GM12865 (cell line): ENCODE measurements at regions not wholly inside any gene's neighbourhood (a gene's known extent, or its start where the extent isn't known, plus 50 kb on each side); places are given as distances from the start of the nearest gene placed in this dataset.

Experiments
- DNase-seq: peaks from one replicate; pipeline ENCODE4 v3.0.0; 2010; ENCODE audit warnings: low read depth
- H3K4me3 ChIP-seq: 2 replicates; pipeline ENCODE4 v1.5.1; 2011; ENCODE audit warnings: mild to moderate bottlenecking, low read depth, low read length, control low read depth
- CTCF ChIP-seq: IDR thresholded peaks from 2 replicates; pipeline ENCODE4 v1.5.1; 2011; ENCODE audit warnings: low read length, control low read depth, low read depth, inconsistent platforms; ENCODE audit not compliant: insufficient read depth; ENCODE audit errors: missing control alignments

GRCh38 chr20:39124064-39124463 lies 161.9 kb downstream of the DHX35 start:
- H3K4me3 ChIP-seq = no peak overlapping the region
- no peak for TF ChIP-seq CTCF
- DNase-seq = no peak

GRCh38 chr20:39123185-39123557 lies 161.0 kb downstream of the DHX35 start:
- no peak for DNase-seq
- no peak for TF ChIP-seq CTCF
- H3K4me3 ChIP-seq = no peak overlapping the region

- TF ChIP-seq CTCF = no peak
- no peak overlapping the region for H3K4me3 ChIP-seq
- no peak for DNase-seq
Observed at GRCh38 chr20:39117491-39117890, 155.3 kb downstream of the DHX35 start.

GRCh38 chr20:39116020-39116419 lies 153.9 kb downstream of the DHX35 start:
- no peak overlapping the region for H3K4me3 ChIP-seq
- DNase-seq = no peak
- no peak for TF ChIP-seq CTCF

GRCh38 chr20:39112178-39112743 lies 150.1 kb downstream of the DHX35 start:
- peak; percentile 59 for DNase-seq
- no peak overlapping the region for H3K4me3 ChIP-seq
- peak; percentile 62 for TF ChIP-seq CTCF

GRCh38 chr20:39111359-39112177 lies 149.4 kb downstream of the DHX35 start:
- H3K4me3 ChIP-seq = no peak overlapping the region
- no peak for TF ChIP-seq CTCF
- no peak for DNase-seq

- DNase-seq = peak; percentile 32
- TF ChIP-seq CTCF = no peak
- no peak overlapping the region for H3K4me3 ChIP-seq
Observed at GRCh38 chr20:39110819-39111136, 148.6 kb downstream of the DHX35 start.
